Keratinocyte (primary cell): ENCODE measurements at regions not wholly inside any gene's neighbourhood (a gene's known extent, or its start where the extent isn't known, plus 50 kb on each side); places are given as distances from the start of the nearest gene placed in this dataset.

Experiments used
- CTCF ChIP-seq, 3 experiments: IDR thresholded peaks in 1 of 3; conservative IDR thresholded peaks in 1 of 3; optimal IDR thresholded peaks in 1 of 3; 2 replicates in 2 of 3; 3 replicates in 1 of 3; pipeline versions ENCODE3 to v1.5.1; 2011; ENCODE audit warnings: low read length in 3 of 3, mild to moderate bottlenecking in 3 of 3, moderate library complexity in 2 of 3, control low read depth in 1 of 3, inconsistent platforms in 1 of 3; ENCODE audit not compliant: insufficient read depth in 2 of 3; ENCODE audit errors: extremely low read depth in 1 of 3
- EZH2 ChIP-seq: IDR thresholded peaks from one replicate; pipeline ENCODE4 v1.6.1; 2012; ENCODE audit warnings: inconsistent platforms, mild to moderate bottlenecking, low read length, moderate library complexity

GRCh38 chr10:111543854-111544253 is 467.0 kb downstream of the ADRA2A start:
- no peak for TF ChIP-seq EZH2
- TF ChIP-seq CTCF (optimal IDR thresholded peaks at IDR 0.05 in 1 of 3, IDR thresholded peaks at IDR 0.05 in 1 of 3, conservative IDR thresholded peaks at IDR 0.05 in 1 of 3; ENCODE audit: extremely low read depth in 1 of 3, insufficient read depth in 2 of 3, low read length in 3 of 3) = no peak
